ENCODE measurements at regions not wholly inside any gene's neighbourhood (a gene's known extent, or its start where the extent isn't known, plus 50 kb on each side); places are given as distances from the start of the nearest gene placed in this dataset.

DNA sequence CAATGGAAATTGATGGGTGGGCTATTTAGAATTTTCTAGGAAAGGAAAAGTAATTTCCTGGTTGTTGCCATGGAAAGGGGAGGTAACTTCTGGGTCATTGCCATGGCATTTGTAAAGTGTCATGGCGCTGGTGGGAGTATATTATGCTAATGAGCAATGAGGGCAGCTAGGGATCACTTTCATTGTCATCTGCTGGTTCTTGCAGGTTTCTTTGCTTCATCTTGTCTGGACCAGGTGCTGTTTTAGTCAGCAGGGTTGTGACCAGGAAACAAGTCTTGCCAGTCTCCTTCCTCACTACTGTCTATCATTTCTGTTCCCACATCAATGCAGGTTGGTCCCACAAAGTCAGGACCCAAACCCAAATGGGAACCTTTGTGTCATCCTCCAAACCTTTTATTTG lies 237.6 kb upstream of the C11orf87 start:
- DNase-seq = no peak

- no peak for DNase-seq
Observed at GRCh38 chr11:109192864-109193263, 229.1 kb upstream of the C11orf87 start.

DNA sequence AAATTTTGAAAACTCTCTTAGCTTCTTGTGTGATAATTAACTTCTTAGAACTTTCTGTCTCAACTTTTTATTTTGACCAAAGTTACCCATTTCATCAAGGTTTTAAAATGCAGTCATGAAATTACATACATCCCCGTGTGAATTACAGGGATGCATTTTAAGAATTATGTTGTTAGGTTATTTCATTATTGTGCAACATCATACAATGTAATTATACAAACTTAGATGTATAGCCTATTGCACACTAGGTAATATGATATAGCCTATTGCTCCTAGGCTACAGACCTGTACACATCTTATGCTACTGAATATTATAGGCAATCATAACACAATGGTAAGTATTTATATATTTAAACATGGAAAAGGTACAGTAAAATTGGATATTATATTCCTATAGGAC lies 228.1 kb upstream of the C11orf87 start:
- no peak for DNase-seq

- no peak for DNase-seq
Observed at GRCh38 chr11:109196016-109196415, 226.0 kb upstream of the C11orf87 start.

DNA sequence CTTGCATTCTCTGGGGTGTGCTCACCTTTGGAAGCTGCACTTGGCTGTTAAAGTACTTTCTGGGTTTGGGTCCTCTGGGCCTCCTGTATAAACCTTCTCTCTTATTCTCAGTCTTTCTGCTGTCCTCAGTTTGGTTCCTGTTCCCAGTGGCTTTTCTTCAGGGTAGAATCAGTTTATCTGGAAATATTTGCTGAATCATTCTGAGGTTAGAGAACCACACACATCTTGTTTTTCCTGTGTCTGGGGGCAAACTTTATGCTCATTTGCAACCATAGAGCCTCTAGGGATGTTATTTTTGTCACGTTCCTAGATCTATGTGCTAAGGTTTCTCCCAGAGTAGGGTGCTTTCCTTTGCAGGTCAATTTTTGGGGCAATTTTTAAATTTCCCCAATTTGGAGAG lies 224.3 kb upstream of the C11orf87 start:
- no peak for DNase-seq

GRCh38 chr11:109203176-109203575 lies 218.8 kb upstream of the C11orf87 start:
- DNase-seq = no peak

DNA sequence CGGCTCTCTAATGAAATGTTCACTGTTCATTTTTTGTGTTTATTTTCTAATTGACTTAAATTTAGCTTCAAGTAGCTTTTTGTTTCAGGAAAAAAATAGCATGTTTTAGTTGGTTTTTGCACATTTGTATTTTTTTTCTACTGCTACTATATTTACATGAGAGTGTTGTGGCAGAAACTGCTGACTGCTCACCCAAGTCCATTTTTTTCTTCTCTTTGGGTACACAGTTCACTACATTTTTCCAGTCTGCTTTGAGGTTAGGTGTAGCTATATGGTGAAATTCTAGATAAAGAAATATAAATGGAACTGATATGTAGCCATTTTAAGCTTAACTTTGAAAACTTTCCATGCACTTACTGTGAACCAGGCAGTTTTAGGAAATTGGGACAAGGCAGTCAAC lies 216.7 kb upstream of the C11orf87 start:
- DNase-seq = no peak

GRCh38 chr11:109208121-109208520 lies 213.9 kb upstream of the C11orf87 start:
- DNase-seq = no peak

GRCh38 chr11:109209572-109209971 lies 212.4 kb upstream of the C11orf87 start:
- no peak for DNase-seq

- no peak for DNase-seq
Observed at GRCh38 chr11:109221190-109221589, 200.8 kb upstream of the C11orf87 start.

GRCh38 chr11:109222761-109223160 lies 199.2 kb upstream of the C11orf87 start:
- no peak for DNase-seq

DNA sequence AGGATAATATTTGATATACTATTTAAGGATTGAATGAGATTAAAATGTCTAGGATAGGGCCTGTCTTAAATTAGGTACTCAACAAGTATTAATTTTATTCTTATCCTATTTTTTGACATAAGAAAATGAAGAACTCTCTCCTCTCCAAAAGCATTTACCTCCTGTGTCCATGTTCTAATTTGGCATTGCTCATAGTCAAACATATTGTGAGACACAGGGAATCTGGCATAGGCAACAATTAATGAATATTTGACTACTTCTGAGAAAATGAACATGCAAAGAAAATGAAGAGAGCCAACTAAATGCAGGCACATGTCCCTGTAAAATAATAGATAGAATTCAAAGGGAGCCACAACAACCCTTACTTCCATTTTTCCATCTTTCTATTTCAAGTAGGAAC lies 198.5 kb upstream of the C11orf87 start:
- DNase-seq = no peak

- DNase-seq = no peak
Observed at GRCh38 chr11:109229682-109230081, 192.3 kb upstream of the C11orf87 start.

DNA sequence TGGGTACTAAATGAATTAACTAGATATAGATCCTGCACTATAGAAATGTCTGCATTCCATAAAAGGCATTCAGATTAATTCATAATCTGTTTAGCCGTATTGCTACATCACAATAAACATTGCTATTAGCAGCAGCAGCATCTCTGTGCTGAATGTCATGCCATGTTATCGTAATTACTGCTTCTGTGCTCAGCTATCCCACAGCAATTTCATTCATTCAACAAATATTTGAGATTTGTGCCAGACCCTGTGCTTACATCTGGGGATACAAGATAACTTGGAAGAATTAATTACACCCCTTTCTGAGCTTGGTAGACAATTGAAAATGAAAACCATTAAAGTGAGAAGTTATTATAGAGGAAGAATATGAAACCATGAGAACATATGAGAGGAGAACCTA lies 185.8 kb upstream of the C11orf87 start:
- DNase-seq = no peak

DNA sequence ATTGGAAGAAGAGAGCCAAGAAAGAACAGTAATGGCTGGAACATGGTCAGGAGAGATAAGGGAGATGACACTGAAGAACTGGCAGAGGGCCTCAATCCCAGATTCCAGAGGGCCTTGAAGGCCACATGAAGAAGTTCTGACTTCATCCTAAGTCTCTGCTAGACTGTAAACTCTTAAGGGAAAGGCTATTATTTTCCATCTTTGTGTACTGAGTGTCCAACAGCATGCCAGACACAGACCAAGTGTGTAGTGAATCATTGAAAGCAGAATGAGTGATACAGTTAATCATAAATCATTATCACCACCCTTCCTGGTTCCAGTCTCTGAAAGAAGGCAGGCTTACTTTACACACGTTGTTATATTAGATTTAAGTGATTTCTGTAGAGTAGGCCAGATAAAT lies 185.3 kb upstream of the C11orf87 start:
- no peak for DNase-seq

GRCh38 chr11:109237636-109238035 lies 184.4 kb upstream of the C11orf87 start:
- no peak for DNase-seq

DNA sequence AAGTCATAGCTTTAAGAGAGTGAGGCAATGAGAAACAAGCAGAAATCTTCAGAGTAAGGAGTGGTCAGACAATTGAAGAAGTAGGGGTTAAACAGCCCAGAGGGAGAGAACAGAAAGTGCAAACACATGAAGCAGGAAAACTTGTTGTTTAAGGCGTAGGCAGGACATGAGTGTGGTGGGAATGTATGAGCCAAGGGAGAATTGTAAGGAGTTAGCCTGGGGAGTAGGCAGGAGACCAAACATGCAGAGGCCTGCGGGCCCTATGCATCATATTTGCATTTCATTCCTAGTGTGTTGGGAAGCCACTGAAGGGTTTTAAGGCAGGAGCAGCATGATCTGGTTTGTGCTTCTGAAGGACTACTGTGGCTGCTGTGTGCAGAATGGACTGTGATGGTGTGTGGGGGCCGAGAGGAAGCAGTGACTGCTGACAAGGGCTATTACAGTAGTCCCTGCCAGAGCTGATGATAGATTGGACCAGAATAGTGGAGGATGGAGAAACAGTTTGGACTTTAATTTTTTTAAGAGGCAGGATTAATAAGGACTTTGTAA lies 179.9 kb upstream of the C11orf87 start:
- DNase-seq = no peak

DNA sequence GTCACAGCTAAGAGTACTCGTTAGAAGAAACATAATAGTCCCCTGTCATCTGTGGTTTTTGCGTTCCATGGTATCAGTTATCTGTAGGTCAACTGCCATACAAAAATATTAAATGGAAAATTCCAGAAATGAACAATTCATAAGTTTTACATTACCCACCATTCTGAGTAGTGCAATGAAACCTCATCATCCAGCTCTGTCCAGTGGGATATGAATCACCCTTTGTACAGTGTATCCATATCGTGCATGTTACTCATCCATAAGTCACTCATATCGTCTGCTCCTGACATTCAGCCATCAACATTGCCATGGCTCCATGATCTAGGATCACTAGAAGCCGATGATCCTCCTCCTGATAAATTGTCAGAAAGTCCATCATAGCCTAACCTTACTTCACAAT lies 174.9 kb upstream of the C11orf87 start:
- no peak for DNase-seq

- no peak for DNase-seq
Observed at GRCh38 chr11:109249597-109249996, 172.4 kb upstream of the C11orf87 start.

DNA sequence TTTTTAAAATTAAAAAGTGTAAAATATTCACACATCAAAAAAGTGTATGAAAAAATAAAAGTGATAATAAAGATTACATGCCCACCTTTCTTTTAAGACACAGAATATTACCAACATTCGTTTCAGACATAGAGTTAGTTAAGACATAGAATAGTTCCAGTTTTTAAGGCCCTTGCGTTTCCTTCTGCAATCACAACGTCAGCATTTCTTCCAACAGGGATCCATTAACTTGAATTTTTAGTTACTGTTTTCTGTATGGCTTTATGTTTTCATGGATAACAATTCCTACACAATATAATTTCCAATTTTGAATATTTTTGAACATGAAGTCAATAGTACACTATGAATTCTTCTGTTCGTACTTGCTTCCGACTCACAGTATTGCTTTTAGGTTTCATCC lies 170.8 kb upstream of the C11orf87 start:
- no peak for DNase-seq

- no peak for DNase-seq
Observed at GRCh38 chr11:109264128-109264527, 157.9 kb upstream of the C11orf87 start.

- no peak for DNase-seq
Observed at GRCh38 chr11:109267293-109268095, 154.5 kb upstream of the C11orf87 start.

DNA sequence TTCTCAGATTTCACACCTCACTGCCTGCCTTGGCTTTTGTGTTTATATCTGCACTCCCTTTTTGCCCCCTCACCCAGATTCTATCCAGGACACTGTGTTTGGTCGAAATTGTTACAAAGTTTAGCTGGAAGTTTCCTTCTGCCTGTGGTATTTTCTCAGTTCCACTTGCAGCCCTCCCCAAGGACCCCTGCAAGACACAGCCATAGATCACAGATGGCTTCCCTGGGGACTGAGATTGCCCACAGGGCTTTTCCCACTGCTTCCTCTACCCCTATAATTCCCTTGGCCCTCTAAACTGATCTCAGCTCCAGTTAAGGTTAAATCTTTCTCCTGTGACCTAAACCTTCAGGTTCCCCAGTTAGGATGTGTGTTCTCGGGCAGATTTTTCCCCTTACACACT lies 146.1 kb upstream of the C11orf87 start:
- no peak for DNase-seq

DNA sequence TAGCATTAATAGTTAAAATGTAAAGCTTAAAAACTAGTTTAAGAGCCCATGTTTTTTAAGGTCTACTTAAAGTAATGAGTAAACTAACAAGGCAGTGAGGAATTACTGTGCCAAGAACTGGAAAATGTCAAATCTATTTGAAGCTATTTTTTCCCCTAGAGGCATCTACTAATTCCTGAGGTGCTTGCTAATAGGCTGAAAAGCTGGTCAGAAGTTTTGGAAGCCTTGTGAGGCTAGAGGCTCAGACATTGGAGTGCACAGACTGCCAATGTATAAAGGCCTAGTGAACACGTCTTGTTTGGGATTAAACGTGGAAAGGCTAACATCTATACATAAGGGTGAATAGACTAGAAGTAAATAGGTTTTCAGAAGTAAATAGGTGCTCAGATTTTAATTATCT lies 136.5 kb upstream of the C11orf87 start:
- DNase-seq = no peak

DNA sequence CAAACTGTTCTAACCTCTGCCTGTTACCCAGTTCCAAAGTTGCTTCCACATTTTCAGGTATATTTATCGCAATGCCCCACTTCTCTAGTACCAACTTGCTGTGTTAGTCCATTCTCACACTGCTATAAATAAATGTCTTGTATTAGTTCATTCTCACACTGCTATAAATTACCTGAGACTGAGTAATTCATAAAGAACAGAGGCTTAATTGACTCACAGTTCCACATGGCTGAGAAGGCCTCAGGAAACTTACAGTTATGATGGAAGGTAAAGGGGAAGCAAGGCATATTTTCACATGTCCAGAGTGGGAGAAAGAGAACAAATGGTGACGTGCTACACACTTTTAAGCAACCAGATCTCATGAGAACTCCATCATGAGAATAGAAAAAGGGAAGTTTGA lies 130.4 kb upstream of the C11orf87 start:
- no peak for DNase-seq

Data from CD4-positive, alpha-beta T cell treated with Interleukin-1 beta for 1 hour (primary cell).